CD14-positive monocyte (primary cell): ENCODE measurements at regions not wholly inside any gene's neighbourhood (a gene's known extent, or its start where the extent isn't known, plus 50 kb on each side); places are given as distances from the start of the nearest gene placed in this dataset.
A peak's percentile ranks its signal among the peaks of the same experiment; 100 is the strongest.
"Not testable (repeated sequence)": the region's sequence is repeated elsewhere in the genome, so short reads cannot be mapped to it uniquely, and the experiment has no call there.

ENCODE experiments used
- DNase-seq, 3 donors: peaks; one replicate each; pipeline ENCODE4 v3.0.0-alpha.2; 2011 to 2022
- H2AFZ ChIP-seq: 2 replicates; pipeline ENCODE4 v1.6.0; 2012; ENCODE audit warnings: mild to moderate bottlenecking, low read depth, low read length, inconsistent platforms; ENCODE audit not compliant: insufficient read depth, poor library complexity, severe bottlenecking
- H3K27ac ChIP-seq, 2 donors: 1 replicate in 1 of 2; 2 replicates in 1 of 2; pipeline ENCODE4 v1.5.1; 2012 to 2013; ENCODE audit warnings: low read length in 2 of 2, control low read depth in 1 of 2, inconsistent platforms in 1 of 2, low read depth in 1 of 2, mild to moderate bottlenecking in 1 of 2
- H3K27me3 ChIP-seq, 2 donors: one replicate each; pipeline versions ENCODE4 v1.6.0 to v1.6.1; 2011 to 2013; ENCODE audit warnings: low read length in 2 of 2; ENCODE audit not compliant: control insufficient read depth in 2 of 2, insufficient read depth in 2 of 2
- H3K36me3 ChIP-seq, 2 donors: replicated peaks in 1 of 2; 1 replicate in 1 of 2; 2 replicates in 1 of 2; pipeline versions ENCODE4 v1.5.1 to v1.6.1; 2012 to 2013; ENCODE audit warnings: low read length in 2 of 2, control low read depth in 1 of 2, inconsistent platforms in 1 of 2, mild to moderate bottlenecking in 1 of 2; ENCODE audit not compliant: insufficient read depth in 2 of 2, control insufficient read depth in 1 of 2
- H3K4me1 ChIP-seq, 2 donors: 1 replicate in 1 of 2; 2 replicates in 1 of 2; pipeline versions ENCODE4 v1.5.1 to v1.6.1; 2012 to 2013; ENCODE audit warnings: low read length in 2 of 2, control low read depth in 1 of 2, inconsistent platforms in 1 of 2, mild to moderate bottlenecking in 1 of 2, moderate library complexity in 1 of 2; ENCODE audit not compliant: insufficient read depth in 2 of 2, control insufficient read depth in 1 of 2
- H3K4me2 ChIP-seq: replicated peaks from 2 replicates; pipeline ENCODE3; 2012; ENCODE audit warnings: low read length, moderate library complexity, mild to moderate bottlenecking; ENCODE audit not compliant: poor library complexity, severe bottlenecking; ENCODE audit errors: extremely low read depth
- H3K4me3 ChIP-seq, 3 experiments: fragments of 200-600 bp in 1 of 3; sonication (generic) in 1 of 3; replicated peaks in 1 of 3; 1 replicate in 2 of 3; 2 replicates in 1 of 3; pipeline ENCODE4 v1.5.1; 2011 to 2013; ENCODE audit warnings: low read length in 3 of 3, mild to moderate bottlenecking in 3 of 3, control low read depth in 2 of 3, low read depth in 2 of 3, inconsistent platforms in 1 of 3, moderate library complexity in 1 of 3
- H3K79me2 ChIP-seq: 2 replicates; pipeline ENCODE4 v1.6.0; 2012; ENCODE audit warnings: mild to moderate bottlenecking, control low read depth, inconsistent platforms, low read length, moderate library complexity; ENCODE audit not compliant: insufficient read depth
- H3K9ac ChIP-seq: 2 replicates; pipeline ENCODE4 v1.6.0; 2017; ENCODE audit warnings: low read length, mild to moderate bottlenecking; ENCODE audit not compliant: insufficient read depth, poor library complexity, severe bottlenecking
- H3K9me3 ChIP-seq, 2 donors: replicated peaks in 1 of 2; 1 replicate in 1 of 2; 2 replicates in 1 of 2; pipeline versions ENCODE4 v1.5.1 to v1.6.1; 2012 to 2013; ENCODE audit warnings: low read length in 2 of 2, control low read depth in 1 of 2; ENCODE audit not compliant: control insufficient read depth in 1 of 2, insufficient read depth in 1 of 2
- H4K20me1 ChIP-seq: 2 replicates; pipeline ENCODE4 v1.6.0; 2012; ENCODE audit warnings: mild to moderate bottlenecking, low read length, control low read depth, moderate library complexity; ENCODE audit not compliant: insufficient read depth
- H3K27ac Mint-ChIP-seq, 7 donors: one replicate each; pipeline ENCODE4 v1.8.0; 2020; ENCODE audit warnings: mild to moderate bottlenecking in 7 of 7, mixed read lengths in 7 of 7, moderate library complexity in 6 of 7, inconsistent platforms in 2 of 7
- H3K27me3 Mint-ChIP-seq, 3 donors: one replicate each; pipeline ENCODE4 v1.8.0; 2021 to 2022; ENCODE audit warnings: low read depth in 3 of 3, mild to moderate bottlenecking in 3 of 3, mixed read lengths in 3 of 3, moderate library complexity in 3 of 3, inconsistent platforms in 1 of 3
- H3K36me3 Mint-ChIP-seq, 2 donors: one replicate each; pipeline ENCODE4 v1.8.0; 2020; ENCODE audit warnings: mixed read lengths in 2 of 2, inconsistent platforms in 1 of 2, mild to moderate bottlenecking in 1 of 2
- H3K4me1 Mint-ChIP-seq: one replicate; pipeline ENCODE4 v1.8.0; 2020; ENCODE audit warnings: mild to moderate bottlenecking, mixed read lengths
- H3K4me3 Mint-ChIP-seq, 2 donors: one replicate each; pipeline ENCODE4 v1.8.0; 2020; ENCODE audit warnings: mild to moderate bottlenecking in 2 of 2, mixed read lengths in 2 of 2, moderate library complexity in 1 of 2
- H3K9me3 Mint-ChIP-seq, 7 donors: one replicate each; pipeline ENCODE4 v1.8.0; 2020 to 2022; ENCODE audit warnings: mixed read lengths in 7 of 7, mild to moderate bottlenecking in 6 of 7, moderate library complexity in 6 of 7, inconsistent platforms in 2 of 7
- WGBS: methylation state at CpG from one replicate; pipeline ENCODE4 v1.1.5; 2013; ENCODE audit warnings: missing lambda C conversion rate; ENCODE audit not compliant: insufficient coverage; 5-methylcytosine and 5-hydroxymethylcytosine counted together
- intact Hi-C, 2 donors: fragments of 100-400 bp; cut with micrococcal nuclease; formaldehyde crosslinking; loops; one replicate each; pipeline versions ENCODE4 v1.15.0 to v1.15.1; 2023
- TF ChIP-seq, protein P1 (sequence below): fragments of 200-600 bp; IDR thresholded peaks from one replicate; pipeline ENCODE4 v1.8.0; 2022; ENCODE audit warnings: antibody characterized with exemption, mild to moderate bottlenecking

DNA sequence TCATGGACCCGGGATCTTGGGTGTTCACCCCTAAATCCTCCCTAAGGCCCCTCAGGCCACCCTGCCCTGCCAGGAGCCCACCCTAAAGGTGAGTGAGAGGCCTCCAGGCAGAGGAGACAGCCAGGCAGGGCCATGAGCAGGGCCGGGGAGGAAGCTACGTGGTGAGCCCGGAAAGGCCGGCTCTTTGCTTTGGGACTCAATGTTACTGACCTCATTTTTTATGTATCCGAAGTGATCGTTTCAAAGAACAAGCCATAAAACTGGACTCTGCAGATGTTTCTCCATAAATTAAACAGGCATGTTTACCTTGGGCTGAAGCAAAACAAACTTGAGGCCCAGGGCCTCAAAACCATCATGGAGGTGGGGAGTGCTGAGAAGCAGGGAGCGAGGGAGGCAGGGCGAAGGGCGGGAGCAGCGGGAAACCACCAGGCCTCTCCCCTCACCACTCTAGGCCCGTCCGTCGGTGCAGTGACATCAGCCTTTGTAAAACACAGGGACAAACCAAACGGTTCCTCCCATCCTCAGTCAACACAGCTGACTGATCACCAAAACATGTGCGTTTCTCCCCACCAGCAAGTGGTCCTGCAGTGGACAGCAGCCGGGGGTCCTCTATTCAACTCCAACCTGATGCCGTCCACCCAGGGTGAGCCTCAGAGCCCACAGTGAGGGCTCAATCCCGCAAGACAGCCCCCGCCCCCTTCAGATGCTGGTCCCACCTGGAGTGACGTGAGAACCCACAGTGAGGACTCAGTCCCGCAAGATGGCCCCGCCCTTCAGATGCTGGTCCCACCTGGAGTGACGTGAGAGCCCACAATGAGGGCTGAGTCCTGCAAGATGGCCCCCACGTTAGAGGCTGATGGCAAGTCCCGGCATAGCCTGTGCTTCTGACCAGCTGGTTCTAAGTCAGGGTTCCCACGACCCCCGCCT lies 102.9 kb upstream of the LRPAP1 start:
- Histone ChIP-seq H3K79me2 (no peaks in the 10 kb centered on the region), H3K4me3 (no peak overlapping the region), H3K4me2 (no peak overlapping the region), H3K4me1 (no peaks in the 10 kb centered on the region), H3K27me3 (no peaks in the 10 kb centered on the region), H3K27ac (no peak overlapping the region), H3K9me3 (peaks cover 0 to 9% of the 10 kb centered on the region in 2 donors), H4K20me1 (no peaks in the 10 kb centered on the region), H3K9ac (no peak overlapping the region), H3K36me3 (no peaks in the 10 kb centered on the region), H2AFZ (no peak overlapping the region)
- no peak overlapping the region for H3K4me3 Mint-ChIP-seq
- peaks cover 4 to 16% (median 8%) of the 10 kb centered on the region in 3 donors for H3K27me3 Mint-ChIP-seq
- TF ChIP-seq, protein P1, sequence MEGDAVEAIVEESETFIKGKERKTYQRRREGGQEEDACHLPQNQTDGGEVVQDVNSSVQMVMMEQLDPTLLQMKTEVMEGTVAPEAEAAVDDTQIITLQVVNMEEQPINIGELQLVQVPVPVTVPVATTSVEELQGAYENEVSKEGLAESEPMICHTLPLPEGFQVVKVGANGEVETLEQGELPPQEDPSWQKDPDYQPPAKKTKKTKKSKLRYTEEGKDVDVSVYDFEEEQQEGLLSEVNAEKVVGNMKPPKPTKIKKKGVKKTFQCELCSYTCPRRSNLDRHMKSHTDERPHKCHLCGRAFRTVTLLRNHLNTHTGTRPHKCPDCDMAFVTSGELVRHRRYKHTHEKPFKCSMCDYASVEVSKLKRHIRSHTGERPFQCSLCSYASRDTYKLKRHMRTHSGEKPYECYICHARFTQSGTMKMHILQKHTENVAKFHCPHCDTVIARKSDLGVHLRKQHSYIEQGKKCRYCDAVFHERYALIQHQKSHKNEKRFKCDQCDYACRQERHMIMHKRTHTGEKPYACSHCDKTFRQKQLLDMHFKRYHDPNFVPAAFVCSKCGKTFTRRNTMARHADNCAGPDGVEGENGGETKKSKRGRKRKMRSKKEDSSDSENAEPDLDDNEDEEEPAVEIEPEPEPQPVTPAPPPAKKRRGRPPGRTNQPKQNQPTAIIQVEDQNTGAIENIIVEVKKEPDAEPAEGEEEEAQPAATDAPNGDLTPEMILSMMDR, result no peak
- H3K9me3 Mint-ChIP-seq, result peaks cover 3 to 14% (median 9%) of the 10 kb centered on the region in 7 donors
- H3K4me1 Mint-ChIP-seq, result no peaks in the 10 kb centered on the region
- no peak overlapping the region for H3K27ac Mint-ChIP-seq
- WGBS, result 85% methylated on average over 21 of the region's 28 CpGs
- intact Hi-C loops, result no loop called here
- no peaks in the 10 kb centered on the region for H3K36me3 Mint-ChIP-seq
- no peak for DNase-seq

- H3K27me3 ChIP-seq, result no peaks in the 10 kb centered on the region
- Mint-ChIP-seq H3K36me3 (no peaks in the 10 kb centered on the region), H3K4me1 (no peaks in the 10 kb centered on the region), H3K9me3 (peaks cover 3 to 14% (median 7%) of the 10 kb centered on the region in 7 donors), H3K4me3 (no peak overlapping the region), H3K27ac (no peak overlapping the region), H3K27me3 (peaks cover 2 to 14% (median 8%) of the 10 kb centered on the region in 3 donors)
- H3K4me1 ChIP-seq, result no peaks in the 10 kb centered on the region
- H4K20me1 ChIP-seq, result no peaks in the 10 kb centered on the region
- peaks cover 0 to 9% of the 10 kb centered on the region in 2 donors for H3K9me3 ChIP-seq
- H2AFZ ChIP-seq, result no peak overlapping the region
- no peak overlapping the region for H3K9ac ChIP-seq
- intact Hi-C loops, result no loop called here
- no peak overlapping the region for H3K4me3 ChIP-seq
- no peaks in the 10 kb centered on the region for H3K36me3 ChIP-seq
- H3K4me2 ChIP-seq, result no peak overlapping the region
- DNase-seq, result no peak
- no peak overlapping the region for H3K27ac ChIP-seq
- TF ChIP-seq, protein P1, result no peak
- 87% methylated on average over 17 of the region's 17 CpGs for WGBS
- no peaks in the 10 kb centered on the region for H3K79me2 ChIP-seq
Observed at GRCh38 chr4:3634281-3634857, 102.1 kb upstream of the LRPAP1 start.

DNA sequence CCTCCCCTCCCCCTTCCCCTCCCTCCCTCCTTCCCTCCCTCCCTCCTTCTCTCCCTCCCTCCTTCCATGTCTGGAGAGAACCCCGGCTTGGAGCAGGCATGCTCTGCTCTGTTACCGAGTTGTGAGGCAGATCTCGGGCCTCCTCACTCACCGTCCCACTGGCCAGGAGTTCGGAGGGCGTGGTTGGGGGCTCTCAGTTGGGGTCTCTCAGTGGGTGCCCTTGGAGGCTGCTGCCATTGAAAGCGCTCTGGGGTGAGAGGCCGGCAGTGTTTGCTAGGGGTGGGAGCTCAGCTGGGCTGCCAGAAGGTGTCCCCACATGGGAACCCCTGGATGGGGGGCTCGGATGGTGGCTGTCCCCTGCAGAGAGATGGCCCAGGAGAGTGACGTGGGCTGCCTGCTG lies 101.1 kb upstream of the LRPAP1 start:
- H2AFZ ChIP-seq, H3K4me1 ChIP-seq, H4K20me1 ChIP-seq, H3K9me3 ChIP-seq, H3K27me3 ChIP-seq, DNase-seq, H3K4me2 ChIP-seq, H3K27ac ChIP-seq, H3K9ac ChIP-seq, H3K4me1 Mint-ChIP-seq, H3K36me3 Mint-ChIP-seq, H3K36me3 ChIP-seq, H3K4me3 Mint-ChIP-seq, intact Hi-C loops, H3K4me3 ChIP-seq, H3K79me2 ChIP-seq: not testable (repeated sequence)
- H3K27ac Mint-ChIP-seq, result peak overlapping the region in 1 of 7 donors; percentile 50
- H3K9me3 Mint-ChIP-seq, result peaks cover 3 to 16% (median 11%) of the 10 kb centered on the region in 7 donors
- 94% methylated on average over 6 of the region's 10 CpGs for WGBS
- H3K27me3 Mint-ChIP-seq, result peaks cover 0 to 17% (median 8%) of the 10 kb centered on the region in 3 donors
